Loucy (cell line): ENCODE measurements at regions not wholly inside any gene's neighbourhood (a gene's known extent, or its start where the extent isn't known, plus 50 kb on each side); places are given as distances from the start of the nearest gene placed in this dataset.

ENCODE experiments used
- CTCF ChIP-seq: fragments of 200-600 bp; sonication (generic); conservative IDR thresholded peaks from 2 replicates; pipeline ENCODE4 v1.5.1; 2014; ENCODE audit warnings: mild to moderate bottlenecking, antibody characterized with exemption, low read length
- EZH2phosphoT487 ChIP-seq: fragments of 200-600 bp; IDR thresholded peaks from 2 replicates; pipeline ENCODE4 v1.6.1; 2018; ENCODE audit warnings: antibody characterized with exemption, mild to moderate bottlenecking, moderate library complexity, borderline replicate concordance

GRCh38 chr5:8538821-8539220, 669.9 kb downstream of the MTRR start:
- TF ChIP-seq CTCF (no peak), EZH2phosphoT487 (no peak)
